UCSD-AML1 (cell line): ENCODE measurements at regions not wholly inside any gene's neighbourhood (a gene's known extent, or its start where the extent isn't known, plus 50 kb on each side); places are given as distances from the start of the nearest gene placed in this dataset.

Experiments
- DNase-seq: peaks from one replicate; lab custom pipeline; 2025; ENCODE audit not compliant: unreplicated experiment; lab: John Stamatoyannopoulos, UW

- DNase-seq, result no peak
Observed at GRCh38 chr13:63364159-63364558, 1948.5 kb upstream of the PCDH20 start.

- no peak for DNase-seq
Observed at GRCh38 chr13:63351533-63351932, 1935.9 kb upstream of the PCDH20 start.

DNA sequence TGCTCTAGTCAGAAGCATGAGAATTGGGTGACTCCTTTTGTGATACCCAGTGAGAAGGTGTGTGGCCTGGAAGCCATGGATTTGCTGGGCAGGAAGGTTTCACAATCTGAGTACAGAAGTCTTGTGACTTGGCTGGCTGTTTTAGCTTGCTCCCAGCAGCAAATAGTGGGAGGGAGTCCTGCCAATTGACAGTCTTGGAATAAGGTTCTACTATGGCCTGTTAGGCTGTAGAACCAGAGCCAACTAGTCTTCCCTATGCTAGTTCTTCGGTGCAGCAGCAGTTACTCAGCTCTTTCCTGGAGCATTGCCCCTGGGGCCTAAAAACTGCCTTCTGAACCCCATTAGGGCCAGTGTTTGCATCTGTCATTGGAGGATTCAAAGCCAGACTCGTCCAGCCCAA, 1935.4 kb upstream of the PCDH20 start:
- DNase-seq, result no peak

- DNase-seq, result no peak
Observed at GRCh38 chr13:63345835-63346234, 1930.2 kb upstream of the PCDH20 start.

DNA sequence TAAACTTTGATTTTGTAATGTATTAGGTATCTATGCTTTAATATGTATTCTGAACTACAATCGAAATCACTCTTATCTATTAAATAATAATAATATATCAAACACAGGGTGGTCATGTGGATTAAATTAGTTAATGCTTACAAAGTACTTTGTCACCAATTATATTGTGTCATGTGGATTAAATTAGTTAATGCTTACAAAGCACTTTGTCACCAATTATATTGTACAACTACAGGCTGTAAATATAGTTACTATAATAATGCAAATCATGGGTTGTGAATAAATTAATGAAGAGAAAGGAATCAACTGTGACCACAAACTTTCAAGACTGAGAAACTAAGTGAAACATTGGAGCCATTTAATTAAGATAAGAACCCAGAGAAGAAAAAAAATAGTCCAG, 1929.1 kb upstream of the PCDH20 start:
- no peak for DNase-seq

GRCh38 chr13:63337921-63338320, 1922.3 kb upstream of the PCDH20 start:
- no peak for DNase-seq

GRCh38 chr13:63337041-63337440, 1921.4 kb upstream of the PCDH20 start:
- DNase-seq, result no peak

DNA sequence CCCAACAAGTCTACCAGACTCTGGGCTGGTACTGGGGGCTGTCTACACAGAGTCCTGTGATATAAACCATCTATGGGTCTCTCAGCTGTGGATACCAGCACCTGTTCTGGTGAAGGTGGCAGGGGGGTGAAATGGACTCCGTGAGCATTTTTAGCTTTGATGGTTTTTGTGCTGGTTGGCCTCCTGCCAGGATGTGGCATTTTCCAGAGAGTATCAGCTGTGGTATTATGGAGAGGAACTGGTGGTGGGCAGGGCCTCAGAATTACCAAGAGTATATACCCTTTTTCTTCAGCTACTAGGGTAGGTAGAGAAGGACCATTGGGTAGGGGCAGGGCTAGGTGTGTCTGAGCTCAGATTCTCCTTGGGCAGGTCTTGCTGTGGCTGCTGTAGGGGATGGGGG, 1920.9 kb upstream of the PCDH20 start:
- no peak for DNase-seq

GRCh38 chr13:63327584-63327983, 1911.9 kb upstream of the PCDH20 start:
- DNase-seq, result no peak

DNA sequence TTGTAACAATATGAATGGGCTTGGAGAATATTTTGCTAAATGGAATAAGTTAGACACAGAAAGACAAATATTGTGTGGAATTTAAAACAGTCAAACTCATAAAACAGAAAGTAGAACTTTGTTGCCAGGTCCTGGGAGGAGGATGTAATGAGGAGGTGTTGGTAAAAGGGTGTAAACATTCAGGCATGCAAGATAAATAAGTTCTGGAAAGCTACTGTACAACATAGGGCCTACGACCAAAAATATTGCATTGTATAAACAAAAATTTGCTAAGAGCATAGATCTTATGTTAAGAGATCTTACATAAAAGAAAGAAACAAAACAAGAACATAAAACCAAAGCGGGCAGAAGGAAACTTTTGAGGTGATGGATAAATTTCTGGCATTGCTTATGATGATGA, 1907.8 kb upstream of the PCDH20 start:
- DNase-seq, result no peak

- DNase-seq, result no peak
Observed at GRCh38 chr13:63311587-63311986, 1895.9 kb upstream of the PCDH20 start.

- no peak for DNase-seq
Observed at GRCh38 chr13:63308549-63309165, 1893.0 kb upstream of the PCDH20 start.

- no peak for DNase-seq
Observed at GRCh38 chr13:63307228-63307627, 1891.6 kb upstream of the PCDH20 start.

GRCh38 chr13:63305641-63306133, 1890.0 kb upstream of the PCDH20 start:
- DNase-seq, result no peak

DNA sequence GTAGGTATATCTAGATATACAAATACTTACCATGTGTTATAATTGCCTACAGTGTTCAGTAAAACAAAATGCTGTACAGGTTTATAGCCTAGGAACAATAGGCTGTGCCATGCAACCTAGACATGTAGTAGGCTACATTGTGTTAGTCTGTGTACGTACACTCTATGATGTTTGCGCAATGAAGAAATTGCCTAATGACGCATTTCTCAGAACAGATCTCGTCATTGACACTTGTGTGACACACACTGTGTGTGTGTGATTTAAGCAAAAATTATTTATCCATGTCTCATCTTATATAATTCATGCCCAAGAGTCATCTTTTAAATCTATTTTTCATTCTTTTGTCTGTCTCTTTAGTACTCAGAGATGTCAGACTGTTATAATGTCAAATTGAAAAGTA, 1888.8 kb upstream of the PCDH20 start:
- DNase-seq, result no peak

DNA sequence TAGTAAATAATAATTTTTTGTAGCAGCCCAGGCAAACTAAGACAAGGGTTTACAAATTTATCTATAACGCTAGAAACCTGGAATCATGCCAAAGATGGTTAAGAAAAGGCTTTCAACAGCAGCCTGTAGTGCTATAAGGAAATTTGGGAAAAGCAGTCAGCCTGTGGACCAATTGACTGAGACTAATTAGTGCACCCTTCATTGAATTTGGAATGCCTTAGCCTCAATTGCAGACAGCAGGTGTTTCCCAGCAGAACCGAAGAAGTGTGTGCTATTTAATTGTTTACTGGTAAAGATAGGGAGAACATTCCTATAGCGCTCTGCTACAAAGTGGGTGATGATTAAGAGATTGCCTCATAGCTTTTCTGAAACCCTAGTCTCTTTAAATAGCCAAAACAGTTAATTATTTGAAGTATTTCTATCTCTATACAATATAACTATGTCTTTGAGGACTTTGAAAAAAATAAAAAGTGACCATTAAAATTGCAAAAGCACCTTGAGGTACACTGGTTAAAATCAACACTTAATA, 1884.3 kb upstream of the PCDH20 start:
- DNase-seq, result no peak

- no peak for DNase-seq
Observed at GRCh38 chr13:63297163-63297562, 1881.5 kb upstream of the PCDH20 start.

DNA sequence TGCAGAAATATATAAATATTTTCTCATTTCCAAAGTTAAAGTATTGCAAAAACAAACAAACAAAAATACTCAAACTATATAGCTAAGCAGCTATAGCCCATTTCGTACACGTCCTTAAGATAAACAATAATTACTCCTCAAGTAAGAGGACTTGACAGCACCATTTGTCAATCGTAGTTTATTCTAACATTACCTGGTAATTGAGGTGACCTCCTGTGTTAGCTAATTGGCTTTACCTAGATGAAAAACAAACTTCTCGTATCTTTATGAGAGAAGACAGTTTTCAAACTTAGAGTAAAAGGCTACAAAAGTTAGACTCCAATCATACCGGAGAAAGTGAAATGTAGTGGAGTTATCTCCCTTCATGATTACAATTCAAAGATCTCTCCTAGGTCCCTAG, 1876.1 kb upstream of the PCDH20 start:
- no peak for DNase-seq

DNA sequence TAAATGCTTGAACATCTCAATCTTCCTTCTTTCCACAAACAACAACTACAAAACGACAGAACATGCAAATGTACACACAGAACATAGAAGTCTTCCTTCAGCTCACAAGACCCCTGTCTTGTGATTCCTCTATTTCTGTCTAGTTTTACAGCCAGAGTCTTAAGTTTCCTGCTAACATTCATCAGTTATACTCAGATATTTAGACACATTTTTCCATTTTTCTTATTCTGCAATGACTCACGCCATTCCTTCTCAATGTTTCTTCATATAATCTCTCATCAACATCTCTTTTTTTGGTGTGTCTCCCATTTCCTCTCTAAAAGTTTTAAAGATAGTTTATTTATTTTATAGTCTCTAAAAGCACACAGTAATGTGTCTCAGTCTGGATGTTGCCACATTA, 1872.9 kb upstream of the PCDH20 start:
- DNase-seq, result no peak

- DNase-seq, result no peak
Observed at GRCh38 chr13:63287926-63288325, 1872.3 kb upstream of the PCDH20 start.

- no peak for DNase-seq
Observed at GRCh38 chr13:63285426-63285825, 1869.8 kb upstream of the PCDH20 start.

- no peak for DNase-seq
Observed at GRCh38 chr13:63279136-63279535, 1863.5 kb upstream of the PCDH20 start.

GRCh38 chr13:63274772-63275171, 1859.1 kb upstream of the PCDH20 start:
- DNase-seq, result no peak
